GM18511 (cell line): ENCODE measurements at regions not wholly inside any gene's neighbourhood (a gene's known extent, or its start where the extent isn't known, plus 50 kb on each side); places are given as distances from the start of the nearest gene placed in this dataset.
"Not testable (repeated sequence)": the region's sequence is repeated elsewhere in the genome, so short reads cannot be mapped to it uniquely, and the experiment has no call there.

ENCODE experiments used
- ATAC-seq: cut with Tn5 transposase; IDR thresholded peaks from one replicate; pipeline ENCODE4 v1.9.1; 2021; ENCODE audit warnings: mild to moderate bottlenecking, moderate library complexity; ENCODE audit not compliant: unreplicated experiment

GRCh38 chr20:24418731-24419130 lies 50.7 kb upstream of the SYNDIG1 start:
- no peak for ATAC-seq

- ATAC-seq, result no peak
Measured at GRCh38 chr20:24417485-24417884, 51.9 kb upstream of the SYNDIG1 start.

DNA sequence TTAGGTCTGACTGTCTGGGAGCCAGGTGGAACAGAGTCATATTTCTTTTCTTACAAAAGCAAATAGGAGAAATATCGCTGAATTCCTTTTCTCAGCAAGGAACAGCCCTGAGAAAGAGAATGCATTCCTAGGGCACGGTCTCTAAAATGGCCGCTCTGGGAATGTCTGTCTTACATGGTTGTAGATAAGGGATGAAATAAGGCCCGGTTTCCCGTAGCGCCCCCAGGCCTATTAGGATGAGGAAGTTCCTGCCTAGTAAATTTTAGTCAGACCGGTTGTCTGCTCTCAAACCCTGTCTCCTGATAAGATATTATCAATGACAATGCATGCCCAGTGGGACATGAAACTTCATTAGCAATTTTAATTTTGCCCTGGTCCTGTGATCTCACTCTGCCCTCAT lies 54.0 kb upstream of the SYNDIG1 start:
- not testable (repeated sequence) for ATAC-seq

GRCh38 chr20:24411834-24412216 lies 57.6 kb upstream of the SYNDIG1 start:
- no peak for ATAC-seq

DNA sequence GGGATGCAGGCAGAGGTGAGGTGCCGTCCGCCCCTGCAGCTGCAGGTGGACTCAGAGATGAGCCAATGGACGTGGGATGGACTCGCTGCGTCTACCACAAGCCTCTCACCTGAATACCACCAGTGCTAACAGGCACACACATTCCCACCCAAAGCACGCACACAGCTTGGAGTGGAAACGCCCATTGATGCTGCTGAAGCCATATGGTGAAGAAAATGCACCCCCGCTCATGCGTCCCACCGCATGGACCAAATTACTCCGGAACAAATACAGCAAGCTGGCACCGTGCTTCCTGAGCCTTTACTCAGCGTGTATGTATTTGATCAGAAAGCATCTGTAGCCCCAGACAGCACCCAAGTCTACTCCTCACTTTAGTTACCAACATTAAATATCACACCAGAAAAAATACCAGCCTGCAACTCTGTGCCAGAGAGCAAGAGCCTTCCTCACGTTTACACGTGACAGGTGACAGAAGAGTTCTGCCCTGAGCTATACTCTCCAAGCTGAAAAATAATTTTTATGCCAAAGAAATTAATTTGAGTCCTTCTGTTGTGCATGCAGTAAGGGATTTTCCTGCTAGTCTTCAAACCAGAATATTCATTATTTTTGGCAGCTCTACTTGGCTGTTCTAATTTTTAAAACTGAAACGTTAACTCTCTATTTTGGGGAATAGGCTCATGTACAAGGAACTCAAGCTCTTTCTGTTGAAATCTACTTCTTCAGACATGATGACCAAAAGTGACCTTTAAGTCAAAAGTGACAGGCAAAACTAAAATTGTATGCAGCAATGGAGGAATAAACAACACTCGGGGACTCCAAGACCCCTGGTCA lies 58.2 kb upstream of the SYNDIG1 start:
- no peak for ATAC-seq

DNA sequence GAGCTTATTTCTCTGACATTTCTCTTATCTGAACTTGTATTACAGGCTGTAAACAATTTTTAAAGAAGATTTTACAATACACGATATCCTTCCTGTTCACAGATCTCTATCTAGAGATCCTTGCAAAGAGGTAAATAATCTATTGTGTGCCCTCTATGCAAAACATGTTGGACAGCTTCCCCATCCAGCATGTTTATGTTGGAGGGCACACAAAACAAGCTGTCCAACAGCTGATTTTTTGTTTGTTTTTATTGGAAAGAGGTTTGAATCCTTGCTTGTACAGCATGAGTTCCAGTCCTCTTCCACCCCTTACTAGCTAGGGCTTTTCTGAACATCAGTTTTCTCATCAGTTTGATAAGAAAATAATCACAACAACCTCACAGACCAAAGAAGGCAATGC lies 62.3 kb upstream of the SYNDIG1 start:
- no peak for ATAC-seq

DNA sequence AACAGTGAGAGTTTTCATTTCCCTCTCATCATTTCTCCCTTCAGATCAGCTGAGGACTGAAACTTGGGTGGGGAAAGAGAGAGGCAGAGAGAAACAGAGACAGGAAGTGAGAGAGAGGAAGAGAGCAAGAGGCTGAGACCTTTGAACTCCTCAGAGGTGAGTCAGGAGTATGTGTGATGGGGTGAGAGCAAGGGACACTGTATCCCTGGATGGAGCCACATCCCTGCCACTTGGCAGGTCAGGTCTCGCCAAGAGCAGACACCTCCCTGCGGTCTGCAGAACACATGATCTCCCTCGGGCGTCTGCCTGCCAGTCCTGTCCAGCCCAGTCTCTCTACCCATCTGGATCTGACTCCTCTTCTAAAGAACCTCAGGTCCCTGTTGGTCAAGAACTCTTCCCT lies 62.7 kb upstream of the SYNDIG1 start:
- ATAC-seq, result no peak

DNA sequence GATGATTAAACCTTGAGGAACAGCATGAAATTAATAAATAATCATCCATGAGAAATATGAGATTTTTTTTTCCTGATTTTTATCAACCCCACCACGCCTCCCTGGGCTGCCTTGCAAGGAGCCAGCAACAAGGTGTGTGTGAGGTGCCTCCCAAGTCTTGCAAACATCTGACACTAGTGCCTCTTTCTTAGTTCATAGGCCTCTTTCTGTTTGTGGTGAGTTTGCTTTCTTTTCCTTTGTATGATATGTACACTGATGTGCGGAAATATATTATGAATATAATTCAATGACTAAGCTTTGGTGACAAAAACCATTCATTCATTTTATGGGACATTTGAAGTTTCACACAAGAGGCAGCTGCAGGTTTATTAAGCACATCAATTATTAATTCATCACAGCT lies 63.2 kb upstream of the SYNDIG1 start:
- no peak for ATAC-seq

- no peak for ATAC-seq
Measured at GRCh38 chr20:24405810-24406209, 63.6 kb upstream of the SYNDIG1 start.

DNA sequence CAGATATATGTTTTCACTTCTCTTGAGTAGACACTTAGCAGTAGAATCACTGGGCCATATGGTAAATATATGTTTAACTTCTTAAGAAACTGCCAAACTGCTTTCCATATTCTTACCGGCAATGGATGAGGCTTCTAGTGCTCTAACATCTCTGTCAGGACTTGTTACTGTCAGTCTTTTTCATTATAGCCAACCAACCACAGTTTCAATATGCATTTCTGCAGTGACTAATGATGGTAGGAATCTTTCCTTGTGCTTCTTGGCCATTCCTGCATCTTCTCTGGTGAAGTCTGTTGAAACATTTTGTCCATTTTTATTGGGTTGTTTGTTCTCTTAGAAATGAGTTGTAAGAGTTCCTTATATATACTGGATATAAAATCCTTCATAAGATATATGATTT lies 66.0 kb upstream of the SYNDIG1 start:
- no peak for ATAC-seq

- no peak for ATAC-seq
Measured at GRCh38 chr20:24402188-24402587, 67.2 kb upstream of the SYNDIG1 start.

GRCh38 chr20:24395151-24395550 lies 74.3 kb upstream of the SYNDIG1 start:
- no peak for ATAC-seq

GRCh38 chr20:24393903-24394302 lies 75.5 kb upstream of the SYNDIG1 start:
- ATAC-seq, result no peak

DNA sequence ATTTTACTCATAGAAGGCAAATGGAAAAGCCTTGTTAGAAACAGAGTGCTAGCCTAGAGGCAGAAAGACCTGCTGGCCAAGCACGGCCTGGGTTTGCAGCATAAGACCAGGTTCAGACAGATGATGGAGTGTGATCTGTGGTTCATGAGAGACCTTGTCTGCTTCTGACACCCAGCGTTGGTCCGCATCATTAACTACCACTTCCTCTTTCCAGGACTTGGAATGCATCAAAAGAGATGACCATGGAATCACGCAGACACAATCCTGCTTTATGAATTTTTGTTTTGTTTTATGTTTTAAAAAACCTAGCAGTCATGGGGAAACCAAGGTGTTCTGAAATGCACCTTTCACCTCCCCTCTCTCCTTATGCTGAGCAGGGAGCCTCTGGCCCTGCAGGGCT lies 76.8 kb upstream of the SYNDIG1 start:
- no peak for ATAC-seq

- no peak for ATAC-seq
Measured at GRCh38 chr20:24389686-24390085, 79.7 kb upstream of the SYNDIG1 start.

DNA sequence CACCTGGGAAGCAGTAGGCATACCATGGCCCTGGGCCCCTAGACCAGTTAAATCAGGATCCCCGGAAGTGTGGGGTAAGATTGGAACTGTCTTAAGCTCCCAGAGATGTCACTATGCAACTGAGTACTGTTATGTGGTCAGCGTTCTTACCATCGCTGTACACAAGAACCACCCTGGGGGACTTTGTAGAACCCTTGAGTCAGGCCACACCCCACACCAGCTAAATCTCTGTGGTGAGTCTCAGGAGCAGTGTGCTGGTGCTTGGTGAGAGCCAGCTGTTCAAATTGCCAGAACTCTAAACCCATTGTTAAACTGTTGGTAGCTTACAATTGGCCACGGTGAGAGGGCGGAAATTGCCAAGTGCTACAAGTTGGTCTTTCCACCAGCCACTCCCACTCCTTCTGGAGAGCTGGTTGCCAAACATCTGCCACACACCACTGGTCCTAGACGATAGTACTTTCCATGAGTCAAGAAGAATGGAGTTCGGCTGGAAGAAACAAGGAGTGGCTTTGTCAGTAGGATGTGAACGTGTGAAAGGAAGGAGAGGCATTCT lies 80.5 kb upstream of the SYNDIG1 start:
- no peak for ATAC-seq

DNA sequence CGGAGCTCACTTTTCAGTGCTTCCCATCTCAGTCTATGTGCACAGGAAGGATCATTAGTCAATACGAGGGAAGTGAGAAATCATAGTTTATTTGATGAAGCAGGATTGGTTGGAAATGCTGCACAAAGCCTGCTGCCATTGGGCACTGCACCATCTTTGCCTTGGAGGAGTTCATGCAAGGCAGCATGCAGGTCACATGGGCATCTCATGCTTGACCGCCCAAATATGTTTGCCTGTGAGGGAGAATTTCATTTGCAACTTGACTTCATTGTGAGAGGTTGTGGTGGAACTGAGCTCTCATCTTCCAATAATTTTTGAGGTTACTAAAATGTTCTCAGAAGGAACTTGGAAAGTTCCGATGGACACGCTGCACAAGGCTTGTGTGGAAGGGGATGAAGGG lies 83.9 kb upstream of the SYNDIG1 start:
- ATAC-seq, result no peak

DNA sequence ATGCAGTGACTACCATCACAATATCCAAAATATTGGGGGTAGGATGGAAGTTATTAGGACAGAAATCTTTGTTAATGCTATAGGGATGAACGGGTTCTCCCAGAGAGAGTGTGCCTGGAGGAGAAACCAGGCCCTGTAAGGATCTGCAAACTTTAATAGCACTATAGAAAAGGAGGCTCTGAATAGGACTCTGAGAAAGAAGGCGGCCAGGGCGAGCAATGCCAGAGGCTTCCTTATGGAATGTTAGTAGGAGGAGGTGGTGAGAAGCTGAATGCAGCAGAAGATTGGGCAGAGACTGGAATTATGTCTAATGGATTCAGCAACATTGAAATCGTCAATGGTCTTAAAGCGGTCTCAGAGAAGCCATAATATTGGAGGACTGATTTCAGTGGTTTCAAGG lies 84.6 kb upstream of the SYNDIG1 start:
- no peak for ATAC-seq

GRCh38 chr20:24382743-24383142 lies 86.7 kb upstream of the SYNDIG1 start:
- ATAC-seq, result no peak

DNA sequence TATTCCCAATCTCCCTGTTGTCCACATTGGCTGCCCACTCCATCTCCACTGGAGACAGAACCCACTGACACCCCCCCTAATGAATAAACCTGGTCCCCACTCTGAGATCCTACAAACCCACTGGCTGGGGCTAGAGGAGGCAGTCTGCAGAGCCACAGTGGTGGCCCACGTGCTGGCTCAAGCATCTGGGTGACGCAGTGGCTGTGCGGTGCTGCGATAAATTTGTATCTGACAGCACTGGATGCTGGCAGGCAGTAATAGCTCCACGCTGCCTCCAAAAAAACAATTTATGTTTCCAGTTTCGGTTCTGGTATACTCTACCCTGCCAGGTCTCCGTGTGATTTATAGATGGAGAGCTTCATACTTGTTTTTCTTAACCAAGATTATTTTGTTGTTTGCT lies 87.1 kb upstream of the SYNDIG1 start:
- no peak for ATAC-seq

- ATAC-seq, result no peak
Measured at GRCh38 chr20:24381886-24382285, 87.5 kb upstream of the SYNDIG1 start.

GRCh38 chr20:24379484-24379927 lies 89.9 kb upstream of the SYNDIG1 start:
- ATAC-seq, result no peak
